8988T (cell line): ENCODE measurements at regions not wholly inside any gene's neighbourhood (a gene's known extent, or its start where the extent isn't known, plus 50 kb on each side); places are given as distances from the start of the nearest gene placed in this dataset.
"Not testable (repeated sequence)": the region's sequence is repeated elsewhere in the genome, so short reads cannot be mapped to it uniquely, and the experiment has no call there.

Source experiments
- DNase-seq: peaks from one replicate; pipeline ENCODE4 v3.0.0; 2011

GRCh38 chr20:7723284-7723683, 217.0 kb downstream of the HAO1 start:
- no peak for DNase-seq

- DNase-seq = no peak
These were observed 211.9 kb downstream of the HAO1 start for GRCh38 chr20:7728338-7728737.

- DNase-seq = no peak
These were observed 206.0 kb downstream of the HAO1 start for GRCh38 chr20:7734216-7734615.

GRCh38 chr20:7736336-7736735, 203.9 kb downstream of the HAO1 start:
- no peak for DNase-seq

GRCh38 chr20:7741866-7742265, 198.4 kb downstream of the HAO1 start:
- no peak for DNase-seq

- DNase-seq = no peak
These were observed 197.8 kb downstream of the HAO1 start for GRCh38 chr20:7742479-7742878.

GRCh38 chr20:7744411-7744810, 195.8 kb downstream of the HAO1 start:
- DNase-seq = no peak

- no peak for DNase-seq
These were observed 191.6 kb downstream of the HAO1 start for GRCh38 chr20:7748624-7749023.

- DNase-seq = no peak
These were observed 186.2 kb downstream of the HAO1 start for GRCh38 chr20:7754102-7754501.

- DNase-seq = no peak
These were observed 181.9 kb downstream of the HAO1 start for GRCh38 chr20:7758406-7758805.

- no peak for DNase-seq
These were observed 179.8 kb downstream of the HAO1 start for GRCh38 chr20:7760247-7761031.

GRCh38 chr20:7765221-7765620, 175.0 kb downstream of the HAO1 start:
- no peak for DNase-seq

- DNase-seq = no peak
These were observed 170.2 kb downstream of the HAO1 start for GRCh38 chr20:7770046-7770445.

- DNase-seq = no peak
These were observed 169.7 kb downstream of the HAO1 start for GRCh38 chr20:7770578-7770977.

- DNase-seq = no peak
These were observed 167.9 kb downstream of the HAO1 start for GRCh38 chr20:7772371-7772770.

GRCh38 chr20:7773511-7773910, 166.7 kb downstream of the HAO1 start:
- no peak for DNase-seq

- DNase-seq = no peak
These were observed 165.2 kb downstream of the HAO1 start for GRCh38 chr20:7775072-7775471.

- no peak for DNase-seq
These were observed 164.1 kb downstream of the HAO1 start for GRCh38 chr20:7776148-7776547.

- no peak for DNase-seq
These were observed 150.1 kb downstream of the HAO1 start for GRCh38 chr20:7790189-7790588.

- no peak for DNase-seq
These were observed 147.9 kb downstream of the HAO1 start for GRCh38 chr20:7792150-7792869.

GRCh38 chr20:7798176-7798575, 142.1 kb downstream of the HAO1 start:
- DNase-seq = no peak

GRCh38 chr20:7799862-7800261, 140.4 kb downstream of the HAO1 start:
- no peak for DNase-seq

GRCh38 chr20:7803411-7804151, 136.7 kb downstream of the HAO1 start:
- not testable (repeated sequence) for DNase-seq

GRCh38 chr20:7806831-7807230, 133.4 kb downstream of the HAO1 start:
- DNase-seq = no peak
